ENCODE measurements at regions not wholly inside any gene's neighbourhood (a gene's known extent, or its start where the extent isn't known, plus 50 kb on each side); places are given as distances from the start of the nearest gene placed in this dataset.

DNA sequence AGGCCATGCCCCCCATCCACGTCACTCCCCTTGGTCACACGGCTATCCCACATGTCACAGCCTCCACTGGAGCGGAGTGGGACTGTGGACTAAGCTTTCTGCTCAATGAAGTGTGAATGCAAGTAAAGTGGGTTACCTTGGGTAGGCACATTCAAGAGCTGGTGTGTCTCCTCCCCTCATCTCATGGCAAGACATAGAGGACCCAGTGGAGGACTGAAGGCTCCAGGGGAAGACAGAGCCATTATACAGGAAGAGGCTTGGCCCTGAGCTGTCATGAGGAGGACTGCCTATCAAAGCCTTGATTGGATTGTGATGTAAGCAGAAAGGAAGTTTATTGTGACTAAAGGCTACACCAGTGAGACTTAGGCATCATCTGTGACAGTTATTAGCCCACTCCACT is 129.2 kb upstream of the CCL2 start:
- DNase-seq (no peak), ATAC-seq (no peak)
- no peak for TF ChIP-seq CTCF (IDR thresholded peaks at IDR 0.05)
- peaks cover 0 to 48% of the 10 kb centered on the region in 2 donors for H3K27me3 ChIP-seq
- H3K36me3 ChIP-seq = no peaks in the 10 kb centered on the region
- no peaks in the 10 kb centered on the region for H3K9me3 ChIP-seq
- H3K27ac ChIP-seq = no peak overlapping the region
- intact Hi-C loops (cut with DNase I) = no loop called here
- no peaks in the 10 kb centered on the region for H3K4me1 ChIP-seq
- H3K4me3 ChIP-seq = no peak overlapping the region

DNA sequence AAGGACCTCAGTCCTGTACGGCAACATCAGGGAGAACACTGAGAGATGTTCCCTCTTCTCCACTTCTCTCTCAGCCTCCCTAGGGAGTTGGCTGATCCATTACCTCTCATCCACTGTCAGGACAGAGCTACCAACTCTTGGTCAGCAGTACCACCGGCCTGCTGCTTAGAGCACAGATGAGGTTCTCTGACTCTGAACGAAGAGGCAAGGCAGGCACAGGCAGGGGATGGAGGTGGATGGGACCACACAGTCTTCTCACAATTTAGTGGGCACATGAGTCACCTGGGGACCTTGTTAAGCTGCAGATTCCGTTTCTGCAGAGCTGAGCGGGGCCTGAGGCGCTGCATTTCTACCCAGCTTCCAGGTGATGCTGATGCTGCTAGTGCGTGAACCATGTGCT is 128.6 kb upstream of the CCL2 start:
- Histone ChIP-seq H3K27me3 (peaks cover 0 to 47% of the 10 kb centered on the region in 2 donors), H3K27ac (no peak overlapping the region), H3K4me3 (no peak overlapping the region), H3K4me1 (no peaks in the 10 kb centered on the region), H3K36me3 (no peaks in the 10 kb centered on the region), H3K9me3 (no peaks in the 10 kb centered on the region)
- intact Hi-C loops (cut with DNase I) = no loop called here
- no peak for TF ChIP-seq CTCF (IDR thresholded peaks at IDR 0.05)
- ATAC-seq = no peak
- DNase-seq = no peak

DNA sequence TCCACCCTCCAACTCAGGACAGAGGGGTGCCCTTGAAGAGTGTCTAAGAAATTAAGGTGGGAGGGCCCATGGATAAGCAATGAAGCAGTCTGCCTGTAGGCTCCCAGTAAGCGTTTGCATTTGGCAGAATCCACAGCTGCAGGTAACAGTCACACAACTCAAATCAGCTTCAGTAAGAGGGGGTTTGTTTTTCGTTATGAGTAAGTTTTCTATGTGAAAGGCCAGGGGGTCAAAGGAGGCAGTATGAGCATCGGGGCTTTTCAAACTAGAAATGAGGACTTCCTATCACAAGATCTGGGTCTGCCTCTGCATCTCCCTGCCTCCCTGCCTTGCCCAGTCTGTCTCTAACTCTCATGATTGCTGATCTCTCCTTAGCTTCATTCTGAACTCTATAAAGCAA is 128.1 kb upstream of the CCL2 start:
- DNase-seq = no peak
- Histone ChIP-seq H3K4me1 (no peaks in the 10 kb centered on the region), H3K9me3 (no peaks in the 10 kb centered on the region), H3K4me3 (no peak overlapping the region), H3K27me3 (peaks cover 0 to 43% of the 10 kb centered on the region in 2 donors), H3K27ac (no peak overlapping the region), H3K36me3 (no peaks in the 10 kb centered on the region)
- ATAC-seq = no peak
- TF ChIP-seq CTCF (IDR thresholded peaks at IDR 0.05) = no peak
- intact Hi-C loops (cut with DNase I) = no loop called here

DNA sequence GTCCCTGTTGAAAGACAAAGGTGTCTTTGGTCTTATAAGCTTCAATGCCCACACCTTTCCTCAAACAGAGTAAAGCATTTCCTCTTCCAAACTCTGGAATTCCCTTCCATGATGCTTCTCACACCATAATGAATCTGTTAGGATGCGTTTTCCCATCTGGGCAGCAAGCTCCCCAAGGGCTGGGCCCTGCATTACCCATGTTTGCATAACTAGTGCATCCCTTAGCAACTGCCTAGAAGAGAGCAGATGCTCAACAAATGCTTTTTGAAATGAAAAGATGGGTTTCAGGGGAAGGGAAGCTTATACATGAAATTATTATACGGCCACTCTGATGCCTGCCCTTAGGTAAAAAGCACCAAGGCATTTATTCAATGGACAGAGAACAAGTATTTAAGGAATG is 124.5 kb upstream of the CCL2 start:
- no peak for ATAC-seq
- Histone ChIP-seq H3K27ac (no peak overlapping the region), H3K4me3 (no peak overlapping the region), H3K9me3 (no peaks in the 10 kb centered on the region), H3K4me1 (no peaks in the 10 kb centered on the region), H3K27me3 (peaks cover 0 to 30% of the 10 kb centered on the region in 2 donors), H3K36me3 (no peaks in the 10 kb centered on the region)
- no peak for TF ChIP-seq CTCF (IDR thresholded peaks at IDR 0.05)
- intact Hi-C loops (cut with DNase I) = no loop called here
- DNase-seq = no peak

GRCh38 chr17:34131386-34131785 is 123.7 kb upstream of the CCL2 start:
- H3K9me3 ChIP-seq = no peaks in the 10 kb centered on the region
- DNase-seq = no peak

More at GRCh38 chr17:34131386-34131785, 123.7 kb upstream of the CCL2 start:
- H3K27ac ChIP-seq = no peak overlapping the region
- no peak overlapping the region for H3K4me3 ChIP-seq
- H3K4me1 ChIP-seq = no peaks in the 10 kb centered on the region
- intact Hi-C loops (cut with DNase I) = no loop called here
- H3K27me3 ChIP-seq = peaks cover 0 to 27% of the 10 kb centered on the region in 2 donors
- TF ChIP-seq CTCF (IDR thresholded peaks at IDR 0.05) = no peak
- no peak for ATAC-seq
- H3K36me3 ChIP-seq = no peaks in the 10 kb centered on the region

All from left lung (tissue), 4 donors.